Motor neuron (in vitro differentiated cells): ENCODE measurements at regions not wholly inside any gene's neighbourhood (a gene's known extent, or its start where the extent isn't known, plus 50 kb on each side); places are given as distances from the start of the nearest gene placed in this dataset.
"Not testable (repeated sequence)": the region's sequence is repeated elsewhere in the genome, so short reads cannot be mapped to it uniquely, and the experiment has no call there.

Experiments used
- ATAC-seq, 8 experiments: fragments of 200-7000 bp; cut with Tn5 transposase; replicated peaks in 6 of 8; 2 replicates each; pipeline ENCODE4 v1.8.0; 2021; ENCODE audit warnings: mild to moderate bottlenecking in 8 of 8, moderate library complexity in 8 of 8
- H3K27ac ChIP-seq, 2 donors: fragments of 250-450 bp; sonication (Bioruptor Pico); 2 replicates each; pipeline ENCODE4 v1.9.0; 2021; ENCODE audit warnings: antibody characterized with exemption in 2 of 2, mild to moderate bottlenecking in 2 of 2, moderate library complexity in 1 of 2
- H3K4me1 ChIP-seq, 2 donors: fragments of 250-450 bp; sonication (Bioruptor Pico); replicated peaks in 1 of 2; 2 replicates each; pipeline ENCODE4 v1.6.1; 2021; ENCODE audit warnings: antibody characterized with exemption in 2 of 2, mild to moderate bottlenecking in 2 of 2, moderate library complexity in 1 of 2
- H3K4me3 ChIP-seq, 5 donors: fragments of 250-450 bp; sonication (Bioruptor Pico); 2 replicates each; pipeline ENCODE4 v1.9.0; 2021; ENCODE audit warnings: antibody characterized with exemption in 5 of 5, mild to moderate bottlenecking in 5 of 5, moderate library complexity in 4 of 5
- WGBS, 10 experiments: fragments of 450-650 bp; shearing (Covaris generic); methylation state at CpG; one replicate each; pipeline ENCODE4 v1.0.0; 2022; 5-methylcytosine and 5-hydroxymethylcytosine counted together
- in situ Hi-C, 9 experiments: fragments of 400-800 bp; cut with MboI; loops; one replicate each; pipeline ENCODE4 v1.15.0; 2021; ENCODE audit warnings: low sequenced_read_pairs in 9 of 9, low pct_unique_long_range_greater_than_20kb in 2 of 9; ENCODE audit not compliant: unreplicated experiment in 9 of 9

DNA sequence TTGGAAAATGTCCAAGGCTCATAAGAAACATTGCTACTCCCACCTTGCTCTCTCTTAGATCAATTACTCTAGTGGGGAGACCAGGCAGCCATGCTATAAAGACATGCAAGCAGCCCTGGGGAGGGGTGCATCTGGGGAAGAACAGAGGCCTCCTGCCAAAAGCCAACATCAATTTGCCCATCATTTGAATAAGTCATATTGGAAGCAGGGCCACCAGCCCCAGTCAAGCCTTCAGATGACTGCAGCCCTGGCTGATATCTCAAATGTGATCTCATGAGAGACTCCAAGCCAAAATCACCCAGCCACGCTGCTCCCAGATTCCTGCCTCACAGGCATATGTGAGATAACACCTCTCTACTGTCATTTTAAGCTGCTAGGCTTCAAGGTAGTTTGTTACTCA lies 157.5 kb upstream of the PDE1C start:
- no peak for ATAC-seq
- Histone ChIP-seq H3K4me1 (no peaks in the 10 kb centered on the region), H3K4me3 (no peak overlapping the region), H3K27ac (no peak overlapping the region)
- in situ Hi-C loops, result no loop called here
- WGBS, 10 experiments, result 0 to 100% (median 67%) methylated on average over 1 of the region's 1 CpG; no CpG with 5 or more reads in 4 of the 10 experiments

DNA sequence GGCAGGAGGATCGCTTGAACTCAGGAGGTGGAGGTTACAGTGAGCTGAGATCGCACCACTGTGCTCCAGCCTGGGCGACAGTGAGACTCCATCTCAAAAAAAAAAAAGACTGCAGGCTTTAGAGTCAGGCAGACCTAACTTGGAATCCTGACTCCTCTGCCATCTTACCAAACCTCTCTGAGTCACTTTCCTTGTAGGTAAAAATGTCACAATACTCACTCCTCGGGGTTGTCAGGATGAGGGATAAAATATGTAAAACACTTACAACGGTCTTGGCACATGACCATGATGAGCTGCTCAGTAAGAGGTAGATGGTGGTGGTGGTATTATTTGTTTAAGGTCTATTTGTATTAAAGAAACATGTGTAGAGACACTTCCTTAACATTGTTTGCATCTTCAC lies 154.1 kb upstream of the PDE1C start:
- 50 to 96% (median 70%) methylated on average over 1 to 5 of the region's 5 CpGs; no CpG with 5 or more reads in 1 of the 10 experiments for WGBS, 10 experiments

DNA sequence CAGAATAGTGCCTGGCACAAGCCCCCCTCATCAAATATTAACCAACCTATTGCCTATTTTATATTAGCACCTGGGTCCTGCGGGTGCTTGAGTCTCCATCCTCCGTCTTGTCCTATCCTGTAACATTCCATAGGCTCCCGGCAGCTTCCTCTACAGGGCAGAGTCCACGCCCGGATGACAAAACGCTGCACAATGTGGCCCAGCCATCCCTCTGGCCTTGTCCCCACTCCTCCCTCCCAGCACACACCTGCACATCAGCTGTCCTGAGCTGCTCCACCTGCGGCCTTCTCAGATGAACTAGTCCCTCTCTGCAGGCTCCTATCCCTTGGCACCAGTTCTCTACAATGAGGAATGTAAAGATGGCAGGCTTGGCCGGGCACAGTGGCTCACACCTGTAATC lies 153.5 kb upstream of the PDE1C start:
- no peak for ATAC-seq
- Histone ChIP-seq H3K4me3 (no peak overlapping the region), H3K4me1 (no peaks in the 10 kb centered on the region), H3K27ac (no peak overlapping the region)
- WGBS, 10 experiments, result 36 to 94% (median 76%) methylated on average over 1 to 6 of the region's 8 CpGs; no CpG with 5 or more reads in 4 of the 10 experiments
- in situ Hi-C loops, result loop anchor here in 4 of 9 experiments (25.0 kb wide), 3 partner anchors 139 to 786 kb away; partner anchors contain the start of genes AVL9 (in 1 of the 4) and LSM5 (in 1 of the 4)

More for the DNA sequence above, 154.1 kb upstream of the PDE1C start:
- ATAC-seq, result no peak
- in situ Hi-C loops, result loop anchor here in 4 of 9 experiments (25.0 kb wide), 3 partner anchors 138 to 787 kb away; partner anchors contain the start of genes AVL9 (in 1 of the 4) and LSM5 (in 1 of the 4)
- no peak overlapping the region for H3K27ac ChIP-seq
- no peaks in the 10 kb centered on the region for H3K4me1 ChIP-seq
- no peak overlapping the region for H3K4me3 ChIP-seq

DNA sequence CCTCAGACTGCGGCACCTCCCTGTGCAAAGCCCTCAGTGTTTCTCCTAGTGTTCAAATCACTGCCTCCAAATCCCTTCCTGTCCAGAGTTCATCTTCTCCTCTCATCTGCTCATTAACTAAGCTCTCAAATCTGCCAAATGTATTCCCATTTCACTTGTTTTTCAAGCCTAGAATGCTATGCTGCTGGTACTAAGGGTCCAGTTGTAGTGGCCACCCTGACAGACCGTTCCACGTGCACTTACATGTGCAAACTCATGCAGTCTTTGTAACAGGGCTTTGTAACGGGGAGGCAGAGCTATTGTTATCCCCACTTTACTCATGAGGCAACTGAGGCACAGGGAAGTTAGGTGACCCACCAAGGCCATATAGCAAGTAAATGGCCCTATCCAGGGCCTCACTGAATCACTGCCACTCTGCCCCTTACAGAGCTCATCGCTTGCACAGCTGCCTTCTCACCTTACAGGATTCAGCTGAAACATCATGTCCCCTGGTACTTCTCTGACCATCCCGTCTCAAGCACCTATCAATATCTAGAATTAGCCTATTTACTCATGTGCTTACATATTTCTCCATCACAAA lies 153.0 kb upstream of the PDE1C start:
- Histone ChIP-seq H3K4me3 (no peak overlapping the region), H3K4me1 (no peaks in the 10 kb centered on the region), H3K27ac (no peak overlapping the region)
- WGBS, 10 experiments, result 20 to 100% (median 80%) methylated on average over 1 to 5 of the region's 6 CpGs; no CpG with 5 or more reads in 1 of the 10 experiments
- no peak for ATAC-seq
- in situ Hi-C loops, result loop anchor here in 4 of 9 experiments (25.0 kb wide), 3 partner anchors 139 to 786 kb away; partner anchors contain the start of genes AVL9 (in 1 of the 4) and LSM5 (in 1 of the 4)

DNA sequence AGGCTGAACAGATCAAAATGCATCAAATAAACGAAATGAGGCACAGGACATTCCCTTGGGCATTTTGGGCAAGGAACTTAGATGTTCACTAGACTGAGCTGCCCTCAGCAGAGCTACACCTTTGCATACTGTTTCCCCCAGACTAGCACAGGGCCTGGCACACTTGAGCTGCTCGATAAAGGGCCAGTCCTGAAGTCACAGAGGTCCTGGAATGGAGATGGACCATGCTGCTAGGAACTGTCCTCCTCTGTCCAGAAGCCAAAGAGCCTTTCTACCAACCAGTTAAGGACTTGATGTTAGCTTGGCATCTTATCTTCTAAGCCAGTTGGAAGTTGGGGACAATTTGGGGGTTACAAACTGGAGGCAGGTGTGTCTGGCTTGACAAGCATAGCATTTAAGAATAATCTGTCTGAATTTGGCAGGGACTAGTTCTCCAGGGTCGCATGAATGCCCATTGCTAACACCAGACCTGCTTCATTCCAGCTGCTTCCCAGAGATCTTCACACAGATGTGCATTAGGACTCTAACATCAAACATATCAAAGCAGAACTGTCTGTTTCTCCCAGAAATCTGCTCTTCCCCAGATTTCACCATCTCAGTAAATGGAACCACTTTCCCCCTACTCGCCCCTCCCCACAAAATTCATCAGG lies 152.2 kb upstream of the PDE1C start:
- in situ Hi-C loops, result loop anchor here in 4 of 9 experiments (25.0 kb wide), 3 partner anchors 140 to 785 kb away; partner anchors contain the start of genes AVL9 (in 1 of the 4) and LSM5 (in 1 of the 4)
- ATAC-seq, result no peak
- peaks cover 0 to 3% of the 10 kb centered on the region in 2 donors for H3K4me1 ChIP-seq
- H3K27ac ChIP-seq, result no peak overlapping the region
- WGBS, 10 experiments, result 25 to 63% (median 42%) methylated on average over 2 to 3 of the region's 4 CpGs; no CpG with 5 or more reads in 4 of the 10 experiments
- H3K4me3 ChIP-seq, result no peak overlapping the region

DNA sequence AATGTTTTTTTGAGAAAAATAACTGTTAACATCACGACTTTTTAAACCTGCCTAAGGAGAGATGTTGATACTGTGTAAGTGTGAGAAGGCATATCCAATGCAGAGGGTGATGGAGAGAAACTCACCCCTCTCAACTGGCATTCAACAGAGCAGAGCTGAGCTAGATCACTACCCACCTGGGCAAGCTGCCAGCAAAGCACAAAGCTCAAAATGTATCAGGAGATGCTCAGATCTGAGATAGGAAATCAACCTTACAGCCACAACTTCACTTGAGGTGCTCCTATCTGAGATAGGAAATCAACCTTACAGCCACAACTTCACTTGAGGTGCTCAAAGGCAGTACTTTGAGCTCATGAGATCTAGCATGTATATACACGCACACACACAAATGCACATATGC lies 151.5 kb upstream of the PDE1C start:
- Histone ChIP-seq H3K4me3 (no peak overlapping the region), H3K27ac (no peak overlapping the region), H3K4me1 (peaks cover 0 to 7% of the 10 kb centered on the region in 2 donors)
- WGBS, 10 experiments, result 20 to 100% (median 58%) methylated on average over 1 to 2 of the region's 2 CpGs; no CpG with 5 or more reads in 5 of the 10 experiments
- ATAC-seq, result no peak
- in situ Hi-C loops, result loop anchor here in 4 of 9 experiments (25.0 kb wide), 3 partner anchors 141 to 784 kb away; partner anchors contain the start of genes AVL9 (in 1 of the 4) and LSM5 (in 1 of the 4)

DNA sequence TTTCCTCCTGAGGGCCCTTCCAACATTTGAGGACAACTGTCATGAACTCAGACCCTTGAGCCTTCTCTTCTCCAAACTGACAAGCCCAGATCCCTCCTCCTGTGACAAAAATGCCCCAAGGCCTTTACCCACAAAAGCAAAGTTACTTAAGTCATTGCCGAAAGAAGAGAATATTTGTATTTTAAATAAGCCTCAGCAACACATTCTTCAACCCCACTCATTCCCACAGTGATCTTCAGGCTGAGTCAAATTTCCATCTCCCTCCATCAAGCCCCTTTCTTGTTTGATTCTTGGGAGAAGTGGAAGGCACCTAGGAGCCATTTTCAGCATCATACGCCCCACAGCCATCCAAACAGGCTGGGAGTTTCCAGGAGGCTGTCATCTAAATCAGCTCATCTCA lies 150.8 kb upstream of the PDE1C start:
- Histone ChIP-seq H3K4me1 (peaks cover 0 to 7% of the 10 kb centered on the region in 2 donors), H3K4me3 (no peak overlapping the region), H3K27ac (no peak overlapping the region)
- WGBS, 10 experiments, result 38 to 100% (median 83%) methylated on average over 1 to 2 of the region's 2 CpGs; no CpG with 5 or more reads in 5 of the 10 experiments
- ATAC-seq, result no peak
- in situ Hi-C loops, result loop anchor here in 4 of 9 experiments (25.0 kb wide), 3 partner anchors 141 to 784 kb away; partner anchors contain the start of genes AVL9 (in 1 of the 4) and LSM5 (in 1 of the 4)

DNA sequence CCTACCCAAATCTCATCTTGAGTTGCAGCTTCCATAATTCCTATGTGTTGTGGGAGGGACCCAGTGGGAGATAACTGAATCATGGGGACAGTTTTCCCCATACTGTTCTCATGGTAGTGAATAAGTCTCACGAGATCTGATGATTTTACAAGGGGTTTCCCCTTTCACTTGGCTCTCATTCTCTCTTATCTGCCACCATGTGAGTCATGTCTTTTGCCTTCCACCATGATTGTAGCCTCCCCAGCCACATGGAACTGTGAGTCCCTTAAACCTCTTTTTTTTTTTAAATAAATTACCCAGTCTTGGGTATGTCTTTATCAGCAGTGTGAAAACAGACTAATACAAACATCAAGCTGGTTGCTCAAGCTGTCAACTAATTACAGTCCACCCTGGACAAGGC lies 149.6 kb upstream of the PDE1C start:
- not testable (repeated sequence) for H3K4me3 ChIP-seq, H3K4me1 ChIP-seq, H3K27ac ChIP-seq, ATAC-seq
- 50 to 83% methylated on average over 1 of the region's 1 CpG; no CpG with 5 or more reads in 8 of the 10 experiments for WGBS, 10 experiments
- in situ Hi-C loops, result loop anchor here in 5 of 9 experiments (10.0 to 25.0 kb wide), 6 partner anchors 75 to 783 kb away; partner anchors contain the start of genes AVL9 (in 1 of the 5) and LSM5 (in 1 of the 5)

DNA sequence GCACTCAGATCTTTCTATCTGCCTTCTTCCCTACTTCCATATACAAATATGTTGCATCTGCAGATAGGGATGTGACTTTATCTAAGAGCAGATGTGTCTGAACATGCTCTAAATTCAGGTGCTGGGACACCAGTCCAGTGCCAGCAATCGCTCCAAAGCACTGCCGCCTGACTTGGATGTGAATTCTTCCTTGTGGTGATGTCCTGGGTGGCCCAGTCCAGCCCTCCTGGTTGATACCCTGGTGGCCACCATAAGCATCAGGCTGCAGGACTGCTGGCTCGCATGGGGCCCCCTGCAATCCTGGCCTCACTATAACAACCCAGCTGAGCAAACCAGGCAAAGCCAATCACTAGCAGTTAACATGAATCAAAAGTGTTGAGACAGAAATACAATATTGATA lies 149.2 kb upstream of the PDE1C start:
- Histone ChIP-seq H3K4me3 (no peak overlapping the region), H3K4me1 (peaks cover 0 to 7% of the 10 kb centered on the region in 2 donors), H3K27ac (no peak overlapping the region)
- no peak for ATAC-seq
- WGBS, 10 experiments, result 43 to 100% (median 90%) methylated on average over 1 to 2 of the region's 3 CpGs; no CpG with 5 or more reads in 5 of the 10 experiments
- in situ Hi-C loops, result loop anchor here in 5 of 9 experiments (10.0 to 25.0 kb wide), 6 partner anchors 75 to 782 kb away; partner anchors contain the start of genes AVL9 (in 1 of the 5) and LSM5 (in 1 of the 5)

DNA sequence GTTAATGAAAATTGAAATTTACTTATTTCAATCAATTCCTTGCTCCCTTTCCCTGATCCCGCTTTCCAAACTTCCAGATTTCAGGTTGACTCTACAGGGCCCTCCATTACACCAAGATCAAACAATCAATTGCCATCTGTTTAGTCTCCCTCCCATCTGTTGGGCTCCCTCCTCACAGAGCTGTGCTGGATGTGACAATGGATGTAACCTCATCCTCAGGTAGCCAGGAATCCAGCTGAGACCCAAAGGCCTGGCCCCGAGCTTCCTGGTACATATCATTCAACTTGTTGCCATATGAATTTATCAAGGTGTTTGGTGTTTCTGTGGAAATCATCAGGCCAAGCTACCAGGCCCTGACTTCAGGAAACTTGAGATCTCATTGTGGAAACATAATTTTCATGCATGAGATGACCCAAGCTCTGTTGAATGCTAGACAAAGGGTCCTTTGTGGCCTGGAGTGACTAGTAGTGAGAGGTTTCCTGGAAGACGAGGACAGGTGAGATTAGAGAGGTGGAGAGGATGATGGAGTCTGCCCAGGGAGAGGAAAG lies 148.6 kb upstream of the PDE1C start:
- H3K27ac ChIP-seq, result no peak overlapping the region
- H3K4me1 ChIP-seq, result peaks cover 0 to 7% of the 10 kb centered on the region in 2 donors
- 28 to 100% (median 63%) methylated on average over 1 to 3 of the region's 3 CpGs for WGBS, 10 experiments
- H3K4me3 ChIP-seq, result no peak overlapping the region
- in situ Hi-C loops, result loop anchor here in 5 of 9 experiments (10.0 to 25.0 kb wide), 6 partner anchors 76 to 782 kb away; partner anchors contain the start of genes AVL9 (in 1 of the 5) and LSM5 (in 1 of the 5)
- no peak for ATAC-seq

DNA sequence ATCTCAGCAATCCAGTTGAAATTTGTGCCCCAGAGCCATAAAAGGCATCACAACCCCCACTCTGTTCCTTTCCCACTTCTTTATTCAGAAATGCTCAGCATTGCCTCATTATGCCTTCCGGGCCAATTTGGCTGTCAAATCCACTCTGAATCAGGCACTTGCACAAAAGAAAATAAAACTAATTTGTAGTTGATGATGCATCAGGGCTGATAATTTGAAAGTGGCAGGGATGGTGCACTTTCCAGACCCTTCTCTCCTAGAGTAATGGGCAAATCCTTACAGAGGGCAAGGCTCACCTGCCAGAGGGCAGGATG lies 147.9 kb upstream of the PDE1C start:
- ATAC-seq, result peak in 2 of 8 experiments; percentile 64 to 67
- WGBS, 10 experiments, result 0 to 100% (median 57%) methylated on average over 1 of the region's 1 CpG; no CpG with 5 or more reads in 6 of the 10 experiments
- no peak overlapping the region for H3K4me3 ChIP-seq
- H3K4me1 ChIP-seq, result peaks cover 0 to 7% of the 10 kb centered on the region in 2 donors
- no peak overlapping the region for H3K27ac ChIP-seq
- in situ Hi-C loops, result loop anchor here in 5 of 9 experiments (10.0 to 25.0 kb wide), 6 partner anchors 77 to 781 kb away; partner anchors contain the start of genes AVL9 (in 1 of the 5) and LSM5 (in 1 of the 5)

DNA sequence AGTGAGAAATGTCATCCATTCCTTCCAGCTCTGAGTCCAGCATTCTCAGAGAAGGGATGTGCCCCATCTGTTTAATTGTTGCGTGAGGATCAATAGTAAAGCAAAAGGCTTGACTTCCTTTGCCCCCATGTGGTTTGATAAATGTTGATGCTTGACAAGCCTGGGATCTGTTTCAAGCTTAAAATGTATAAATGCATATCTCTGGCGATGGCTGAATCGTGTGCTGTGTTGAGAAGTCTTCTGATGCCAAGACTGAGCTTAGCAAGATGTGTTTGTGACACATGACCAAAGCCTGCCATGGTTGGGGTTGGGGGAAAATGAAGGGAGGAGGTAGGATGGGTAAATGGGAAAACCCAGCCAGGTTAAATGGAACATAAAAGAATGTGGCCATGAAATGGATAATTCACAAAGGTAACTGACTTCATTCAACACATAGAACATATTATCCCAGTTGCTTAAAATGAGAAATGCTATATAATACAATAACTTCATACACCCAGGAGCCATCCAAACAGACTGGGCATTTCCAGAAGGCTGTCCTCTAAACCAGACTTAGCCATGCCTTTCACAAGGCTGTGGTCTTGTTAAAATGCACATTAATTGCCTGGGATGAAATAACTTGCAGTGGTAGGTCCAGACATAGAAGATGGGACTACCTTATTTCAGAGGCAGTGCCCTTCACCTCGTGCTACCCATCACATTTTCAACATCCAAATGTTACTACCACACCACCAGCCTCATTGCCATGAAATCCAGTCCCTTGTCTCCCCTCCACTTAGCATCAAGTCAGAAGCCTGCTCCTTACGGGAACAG lies 147.3 kb upstream of the PDE1C start:
- H3K4me1 ChIP-seq, result peaks cover 0 to 7% of the 10 kb centered on the region in 2 donors
- in situ Hi-C loops, result loop anchor here in 5 of 9 experiments (10.0 to 25.0 kb wide), 6 partner anchors 77 to 780 kb away; partner anchors contain the start of genes AVL9 (in 1 of the 5) and LSM5 (in 1 of the 5)
- H3K4me3 ChIP-seq, result no peak overlapping the region
- WGBS, 10 experiments, result 6 to 71% (median 33%) methylated on average over 1 to 5 of the region's 5 CpGs; no CpG with 5 or more reads in 2 of the 10 experiments
- H3K27ac ChIP-seq, result no peak overlapping the region
- peak in 2 of 8 experiments; percentile 53 to 55 for ATAC-seq
